Astrocyte (in vitro differentiated cells and primary cell): ENCODE measurements at regions not wholly inside any gene's neighbourhood (a gene's known extent, or its start where the extent isn't known, plus 50 kb on each side); places are given as distances from the start of the nearest gene placed in this dataset.

ENCODE experiments used
- CTCF ChIP-seq: IDR thresholded peaks from 2 replicates; pipeline ENCODE4 v1.5.1; 2011; ENCODE audit warnings: low read depth, mild to moderate bottlenecking, inconsistent platforms, low read length, moderate library complexity; ENCODE audit not compliant: insufficient read depth
- EZH2 ChIP-seq: IDR thresholded peaks from 2 replicates; pipeline ENCODE4 v1.6.1; 2012; ENCODE audit warnings: mild to moderate bottlenecking, low read length, inconsistent platforms; ENCODE audit not compliant: insufficient read depth

- TF ChIP-seq CTCF (no peak), EZH2 (no peak)
Observed at GRCh38 chr9:28032268-28032590, 458.9 kb upstream of the C9orf72 start.
